ENCODE measurements at regions not wholly inside any gene's neighbourhood (a gene's known extent, or its start where the extent isn't known, plus 50 kb on each side); places are given as distances from the start of the nearest gene placed in this dataset.
A peak's percentile ranks its signal among the peaks of the same experiment; 100 is the strongest.

DNA sequence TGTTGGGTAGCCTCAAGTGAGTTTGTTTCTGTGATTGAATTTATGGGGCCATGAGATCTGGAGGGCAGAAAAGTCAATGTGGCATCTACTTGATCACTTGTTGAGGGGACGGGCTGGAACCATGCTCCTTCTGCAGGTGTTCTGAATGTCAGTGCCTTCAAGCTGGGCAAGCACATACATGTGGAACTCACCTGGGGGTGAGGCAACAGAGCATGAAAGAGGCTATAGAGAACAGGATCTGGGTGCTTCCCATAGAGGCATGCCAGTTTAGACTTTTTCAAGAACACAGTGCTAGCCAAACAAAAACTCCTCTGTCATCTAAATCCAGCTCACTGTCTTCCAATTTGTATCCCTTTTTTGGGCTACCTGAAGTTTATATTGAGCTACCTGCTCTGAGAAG lies 77.8 kb upstream of the SLC35B3 start:
- no peak for DNase-seq (ENCODE audit: low spot score)
- no peak overlapping the region for H3K27ac ChIP-seq
- H3K9me3 ChIP-seq, result no peaks in the 10 kb centered on the region
- H3K36me3 ChIP-seq, result no peaks in the 10 kb centered on the region
- no peaks in the 10 kb centered on the region for H3K27me3 ChIP-seq
- no peaks in the 10 kb centered on the region for H3K4me1 ChIP-seq
- TF ChIP-seq, protein P1, sequence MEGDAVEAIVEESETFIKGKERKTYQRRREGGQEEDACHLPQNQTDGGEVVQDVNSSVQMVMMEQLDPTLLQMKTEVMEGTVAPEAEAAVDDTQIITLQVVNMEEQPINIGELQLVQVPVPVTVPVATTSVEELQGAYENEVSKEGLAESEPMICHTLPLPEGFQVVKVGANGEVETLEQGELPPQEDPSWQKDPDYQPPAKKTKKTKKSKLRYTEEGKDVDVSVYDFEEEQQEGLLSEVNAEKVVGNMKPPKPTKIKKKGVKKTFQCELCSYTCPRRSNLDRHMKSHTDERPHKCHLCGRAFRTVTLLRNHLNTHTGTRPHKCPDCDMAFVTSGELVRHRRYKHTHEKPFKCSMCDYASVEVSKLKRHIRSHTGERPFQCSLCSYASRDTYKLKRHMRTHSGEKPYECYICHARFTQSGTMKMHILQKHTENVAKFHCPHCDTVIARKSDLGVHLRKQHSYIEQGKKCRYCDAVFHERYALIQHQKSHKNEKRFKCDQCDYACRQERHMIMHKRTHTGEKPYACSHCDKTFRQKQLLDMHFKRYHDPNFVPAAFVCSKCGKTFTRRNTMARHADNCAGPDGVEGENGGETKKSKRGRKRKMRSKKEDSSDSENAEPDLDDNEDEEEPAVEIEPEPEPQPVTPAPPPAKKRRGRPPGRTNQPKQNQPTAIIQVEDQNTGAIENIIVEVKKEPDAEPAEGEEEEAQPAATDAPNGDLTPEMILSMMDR (IDR thresholded peaks at IDR 0.05), result no peak
- H3K4me3 ChIP-seq, result no peak overlapping the region

DNA sequence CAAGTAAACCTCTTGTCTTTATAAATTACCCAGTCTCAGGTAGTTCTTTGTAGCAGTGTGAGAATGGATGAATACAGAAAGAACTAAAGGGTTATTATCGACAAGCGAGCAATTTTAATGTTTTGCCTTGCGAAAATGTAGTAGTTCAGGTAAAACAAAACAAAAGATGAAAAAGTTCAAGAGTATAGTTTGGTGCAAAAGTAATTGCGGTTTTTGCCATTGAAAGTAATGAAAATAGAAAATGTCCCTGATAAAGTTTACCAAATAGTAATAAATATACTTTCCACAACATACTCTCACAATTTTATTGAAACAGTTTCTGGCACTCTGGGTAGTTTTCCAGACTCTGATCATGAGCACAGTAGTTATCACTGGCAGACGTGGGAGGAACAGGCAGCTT lies 71.9 kb upstream of the SLC35B3 start:
- DNase-seq (ENCODE audit: low spot score), result no peak
- Histone ChIP-seq H3K4me3 (no peak overlapping the region), H3K9me3 (no peaks in the 10 kb centered on the region), H3K4me1 (no peaks in the 10 kb centered on the region), H3K27me3 (no peaks in the 10 kb centered on the region), H3K27ac (no peak overlapping the region), H3K36me3 (no peaks in the 10 kb centered on the region)
- TF ChIP-seq, protein P1 (IDR thresholded peaks at IDR 0.05), result no peak

DNA sequence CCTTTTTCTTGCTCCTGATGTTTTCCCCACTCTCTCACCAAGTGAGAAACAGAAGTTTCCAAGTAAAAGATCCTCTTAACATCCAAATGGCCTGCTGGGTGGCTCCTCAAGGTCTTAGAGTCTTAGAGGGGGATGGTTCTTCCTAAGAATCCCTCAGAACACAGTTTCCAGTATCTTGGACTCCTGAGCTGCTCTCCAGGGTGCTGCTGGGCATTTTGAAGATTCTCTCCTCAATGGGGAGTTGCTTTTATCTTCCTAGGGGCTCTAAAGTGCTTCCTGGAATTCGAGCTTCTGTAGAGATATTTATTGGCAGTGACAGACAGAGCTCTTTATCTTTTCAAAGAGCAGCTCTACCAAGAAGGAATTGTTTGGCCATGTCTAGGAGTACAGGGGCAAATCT lies 70.8 kb upstream of the SLC35B3 start:
- Histone ChIP-seq H3K4me1 (no peaks in the 10 kb centered on the region), H3K9me3 (no peaks in the 10 kb centered on the region), H3K36me3 (no peaks in the 10 kb centered on the region), H3K27ac (no peak overlapping the region), H3K4me3 (no peak overlapping the region), H3K27me3 (no peaks in the 10 kb centered on the region)
- TF ChIP-seq, protein P1 (IDR thresholded peaks at IDR 0.05), result no peak
- no peak for DNase-seq (ENCODE audit: low spot score)

DNA sequence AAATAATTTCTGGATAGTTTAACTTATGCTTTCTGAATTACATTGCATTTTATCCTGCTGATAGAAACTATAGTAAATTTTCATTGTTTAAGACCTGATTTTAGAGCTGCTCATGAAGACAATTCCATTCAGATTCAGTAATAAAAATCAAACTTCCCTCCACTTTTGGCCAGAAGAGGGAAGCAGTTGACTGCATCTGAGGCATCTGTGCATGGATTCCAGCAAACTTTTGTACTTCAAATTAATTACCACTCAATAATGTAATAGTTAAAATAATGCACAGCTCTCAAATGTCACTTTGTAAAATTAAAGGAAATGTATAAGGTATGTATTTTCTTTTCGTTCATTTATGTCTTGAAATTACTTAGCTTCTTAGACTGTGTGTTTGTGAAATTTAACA lies 64.2 kb upstream of the SLC35B3 start:
- no peaks in the 10 kb centered on the region for H3K36me3 ChIP-seq
- H3K4me1 ChIP-seq, result no peaks in the 10 kb centered on the region
- H3K9me3 ChIP-seq, result peaks cover 0 to 13% of the 10 kb centered on the region in 2 donors
- no peak overlapping the region for H3K4me3 ChIP-seq
- H3K27me3 ChIP-seq, result no peaks in the 10 kb centered on the region
- no peak overlapping the region for H3K27ac ChIP-seq
- DNase-seq (ENCODE audit: low spot score), result no peak
- TF ChIP-seq, protein P1 (IDR thresholded peaks at IDR 0.05), result peak in 1 of 2 donors; percentile 33

DNA sequence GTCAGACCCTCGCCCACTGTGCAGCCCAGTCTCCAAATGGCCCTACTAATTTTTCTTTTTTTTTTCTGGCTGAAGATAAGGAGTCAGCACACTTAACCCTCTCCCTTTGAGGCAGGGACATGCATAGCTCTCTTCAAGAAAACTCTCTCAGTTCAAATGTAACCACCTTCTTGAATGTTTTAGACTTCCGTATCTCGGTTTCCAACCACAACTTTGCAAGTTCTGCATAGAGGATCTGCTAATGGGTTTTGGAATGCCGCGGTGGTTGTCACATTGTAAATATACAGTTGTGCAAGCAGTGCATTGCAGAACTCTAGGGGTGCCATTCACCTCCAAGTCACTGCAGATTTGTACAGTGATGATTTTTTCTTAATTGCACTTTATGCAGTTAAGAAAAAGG lies 59.4 kb upstream of the SLC35B3 start:
- Histone ChIP-seq H3K36me3 (no peaks in the 10 kb centered on the region), H3K4me3 (no peak overlapping the region), H3K4me1 (no peaks in the 10 kb centered on the region), H3K27ac (no peak overlapping the region), H3K9me3 (peaks cover 0 to 13% of the 10 kb centered on the region in 2 donors), H3K27me3 (no peaks in the 10 kb centered on the region)
- TF ChIP-seq, protein P1 (IDR thresholded peaks at IDR 0.05), result no peak
- DNase-seq (ENCODE audit: low spot score), result no peak

DNA sequence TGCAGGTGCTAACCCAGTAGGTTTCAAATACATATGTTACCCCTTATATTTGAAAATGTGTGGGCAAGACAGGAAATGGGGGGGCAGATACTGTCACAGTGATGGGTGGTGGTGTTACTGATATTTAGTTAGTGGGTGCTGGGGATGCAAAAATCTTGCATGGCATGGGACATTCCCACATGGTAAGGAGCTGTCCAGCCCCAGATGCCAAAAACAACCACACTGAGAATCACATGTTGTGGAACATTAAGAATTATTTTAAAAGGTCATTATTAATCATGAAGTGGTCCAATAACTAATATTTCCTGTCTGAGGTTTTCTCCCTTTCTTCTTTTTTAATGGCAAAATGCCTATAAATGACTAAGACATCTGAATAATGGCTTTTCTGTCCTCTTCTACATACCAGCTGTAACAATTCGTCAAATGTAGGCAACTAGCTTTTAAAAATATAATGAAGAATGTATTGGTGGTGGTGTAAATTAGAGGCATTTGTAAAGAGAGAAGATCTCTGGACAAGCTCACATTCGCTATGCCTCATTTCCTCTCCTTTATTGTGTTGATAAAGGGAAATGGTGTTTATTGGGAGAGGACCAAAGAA lies 57.3 kb upstream of the SLC35B3 start:
- peaks cover 0 to 12% of the 10 kb centered on the region in 2 donors for H3K9me3 ChIP-seq
- no peaks in the 10 kb centered on the region for H3K4me1 ChIP-seq
- no peaks in the 10 kb centered on the region for H3K36me3 ChIP-seq
- TF ChIP-seq, protein P1 (IDR thresholded peaks at IDR 0.05), result no peak
- no peaks in the 10 kb centered on the region for H3K27me3 ChIP-seq
- DNase-seq (ENCODE audit: low spot score), result no peak
- H3K27ac ChIP-seq, result no peak overlapping the region
- H3K4me3 ChIP-seq, result no peak overlapping the region
